ENCODE measurements at regions not wholly inside any gene's neighbourhood (a gene's known extent, or its start where the extent isn't known, plus 50 kb on each side); places are given as distances from the start of the nearest gene placed in this dataset.

DNA sequence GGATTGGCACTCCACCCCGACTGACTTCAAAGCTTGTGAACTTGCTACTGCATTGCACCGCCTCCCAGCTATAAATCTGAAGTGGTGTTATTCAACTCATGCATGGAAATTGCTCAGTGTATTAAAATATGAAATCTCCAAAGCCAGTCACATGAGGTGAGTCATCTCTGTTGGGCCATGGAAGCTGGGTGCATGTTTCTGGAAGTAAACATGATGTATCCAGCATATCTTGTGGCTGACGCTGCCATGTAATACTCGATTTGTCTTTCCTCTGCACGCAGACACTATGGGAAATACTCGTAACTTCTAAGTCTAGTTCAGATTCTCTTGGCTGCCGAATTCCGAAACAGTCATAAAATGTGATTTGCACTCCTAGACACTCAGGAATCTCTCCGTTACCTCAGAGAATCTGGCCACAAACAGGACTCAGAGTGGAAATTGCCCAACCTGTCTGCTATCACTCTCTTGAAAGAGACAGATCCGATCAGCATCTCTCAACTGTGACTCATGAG lies 154.9 kb upstream of the MPPED2 start:
- H3K27ac ChIP-seq = no peak overlapping the region
- TF ChIP-seq, protein P1, sequence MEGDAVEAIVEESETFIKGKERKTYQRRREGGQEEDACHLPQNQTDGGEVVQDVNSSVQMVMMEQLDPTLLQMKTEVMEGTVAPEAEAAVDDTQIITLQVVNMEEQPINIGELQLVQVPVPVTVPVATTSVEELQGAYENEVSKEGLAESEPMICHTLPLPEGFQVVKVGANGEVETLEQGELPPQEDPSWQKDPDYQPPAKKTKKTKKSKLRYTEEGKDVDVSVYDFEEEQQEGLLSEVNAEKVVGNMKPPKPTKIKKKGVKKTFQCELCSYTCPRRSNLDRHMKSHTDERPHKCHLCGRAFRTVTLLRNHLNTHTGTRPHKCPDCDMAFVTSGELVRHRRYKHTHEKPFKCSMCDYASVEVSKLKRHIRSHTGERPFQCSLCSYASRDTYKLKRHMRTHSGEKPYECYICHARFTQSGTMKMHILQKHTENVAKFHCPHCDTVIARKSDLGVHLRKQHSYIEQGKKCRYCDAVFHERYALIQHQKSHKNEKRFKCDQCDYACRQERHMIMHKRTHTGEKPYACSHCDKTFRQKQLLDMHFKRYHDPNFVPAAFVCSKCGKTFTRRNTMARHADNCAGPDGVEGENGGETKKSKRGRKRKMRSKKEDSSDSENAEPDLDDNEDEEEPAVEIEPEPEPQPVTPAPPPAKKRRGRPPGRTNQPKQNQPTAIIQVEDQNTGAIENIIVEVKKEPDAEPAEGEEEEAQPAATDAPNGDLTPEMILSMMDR (conservative IDR thresholded peaks at IDR 0.05) = no peak

DNA sequence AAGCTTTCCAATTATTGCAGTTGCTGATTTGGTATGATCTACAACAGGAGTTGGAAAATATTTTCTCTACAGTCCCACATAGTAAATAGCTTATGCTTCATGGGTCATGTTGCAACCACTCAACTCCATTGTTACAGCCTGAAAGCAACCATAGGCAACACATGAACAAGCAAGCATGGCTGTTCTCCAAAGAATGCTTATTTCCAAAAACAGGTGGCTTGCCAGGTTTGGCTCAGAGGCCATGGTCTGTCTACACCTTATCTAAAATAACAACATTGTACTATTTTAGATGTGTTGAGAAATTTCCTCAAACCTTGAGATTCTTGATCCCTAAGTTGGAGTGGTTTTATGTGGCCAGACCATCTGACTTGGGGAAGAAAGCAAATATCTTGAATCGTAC lies 153.9 kb upstream of the MPPED2 start:
- H3K27ac ChIP-seq = no peak overlapping the region
- TF ChIP-seq, protein P1 (conservative IDR thresholded peaks at IDR 0.05) = no peak

DNA sequence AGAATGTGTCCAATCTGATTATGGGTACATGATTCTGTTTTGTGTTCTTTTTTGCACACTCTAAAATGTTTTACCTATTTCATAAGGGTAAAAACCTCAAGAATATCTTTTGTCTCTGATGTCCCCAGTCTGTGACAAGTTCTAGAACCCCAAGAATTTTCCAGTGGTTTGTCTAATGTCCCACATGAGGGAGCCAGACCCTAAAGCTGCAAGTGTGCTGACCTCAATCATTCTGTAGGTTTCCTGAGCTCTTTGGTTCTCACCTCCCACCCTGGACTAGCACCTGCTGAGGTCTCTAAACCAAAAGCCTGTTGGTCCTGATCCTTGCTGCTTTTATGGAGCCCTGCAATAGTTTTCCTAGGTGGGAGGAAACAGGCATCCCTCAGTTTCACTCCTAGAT lies 149.8 kb upstream of the MPPED2 start:
- TF ChIP-seq, protein P1 (conservative IDR thresholded peaks at IDR 0.05) = no peak
- H3K27ac ChIP-seq = no peak overlapping the region

DNA sequence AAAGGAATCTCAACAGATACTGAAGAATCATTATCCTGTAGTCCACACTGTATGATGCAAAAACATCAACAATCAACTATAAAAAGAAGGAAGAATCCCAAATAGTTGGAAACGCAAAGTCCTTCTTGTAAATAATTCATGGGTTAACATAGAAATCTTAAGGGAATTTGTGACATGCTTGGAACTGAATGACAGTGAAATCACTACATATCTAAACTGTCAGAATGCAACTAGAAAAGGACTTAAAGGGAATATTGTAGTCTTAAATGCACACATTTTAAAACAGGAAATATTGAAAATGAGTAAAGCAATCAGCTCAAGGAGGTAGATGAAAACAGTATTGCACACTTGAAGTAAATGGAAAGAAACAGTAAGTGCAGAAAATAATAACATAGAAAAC lies 147.6 kb upstream of the MPPED2 start:
- TF ChIP-seq, protein P1 (conservative IDR thresholded peaks at IDR 0.05) = no peak
- no peak overlapping the region for H3K27ac ChIP-seq

DNA sequence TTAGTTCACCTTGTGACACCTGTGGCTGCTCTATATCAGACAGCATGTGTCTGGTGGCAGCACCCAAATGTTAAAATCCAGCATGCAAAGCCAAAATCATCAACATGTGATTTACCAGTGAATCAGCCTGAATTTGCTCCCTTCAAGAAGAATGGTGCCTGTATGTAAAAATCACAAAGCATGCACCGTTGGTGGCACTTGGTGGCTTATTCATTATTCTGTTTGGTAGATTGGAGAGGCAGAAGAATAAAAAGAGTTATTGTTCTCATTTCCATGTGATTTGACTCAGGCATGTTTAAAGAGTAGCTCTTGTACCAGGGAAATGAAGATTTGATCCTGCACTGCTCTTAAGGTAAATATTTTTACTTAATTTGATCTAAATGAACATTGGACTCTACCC lies 143.9 kb upstream of the MPPED2 start:
- no peak overlapping the region for H3K27ac ChIP-seq
- TF ChIP-seq, protein P1 (conservative IDR thresholded peaks at IDR 0.05) = no peak

DNA sequence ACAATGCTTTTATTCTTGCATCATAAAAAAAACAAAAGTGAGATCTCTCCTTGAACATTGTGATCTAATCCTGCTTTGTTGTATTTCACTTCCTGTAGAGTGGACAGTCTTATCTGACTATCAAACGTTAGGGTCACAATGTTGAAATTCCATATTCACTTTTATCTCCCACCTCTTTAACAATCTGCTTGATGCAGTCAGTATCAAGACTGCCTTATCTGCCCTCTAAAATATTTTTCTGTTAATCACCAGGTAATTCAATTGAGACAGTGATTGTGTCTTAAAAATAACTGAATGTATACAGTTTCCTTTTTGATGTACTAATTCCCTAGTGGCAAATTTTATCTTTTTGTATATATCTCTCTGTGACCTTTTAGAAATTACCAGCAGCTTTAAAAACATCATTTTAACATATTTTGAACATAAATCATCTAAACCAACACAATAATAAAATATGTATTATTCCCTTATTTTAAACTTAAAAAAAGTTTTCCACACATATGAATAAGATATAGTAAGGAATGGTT lies 143.1 kb upstream of the MPPED2 start:
- TF ChIP-seq, protein P1 (conservative IDR thresholded peaks at IDR 0.05) = no peak
- no peak overlapping the region for H3K27ac ChIP-seq

DNA sequence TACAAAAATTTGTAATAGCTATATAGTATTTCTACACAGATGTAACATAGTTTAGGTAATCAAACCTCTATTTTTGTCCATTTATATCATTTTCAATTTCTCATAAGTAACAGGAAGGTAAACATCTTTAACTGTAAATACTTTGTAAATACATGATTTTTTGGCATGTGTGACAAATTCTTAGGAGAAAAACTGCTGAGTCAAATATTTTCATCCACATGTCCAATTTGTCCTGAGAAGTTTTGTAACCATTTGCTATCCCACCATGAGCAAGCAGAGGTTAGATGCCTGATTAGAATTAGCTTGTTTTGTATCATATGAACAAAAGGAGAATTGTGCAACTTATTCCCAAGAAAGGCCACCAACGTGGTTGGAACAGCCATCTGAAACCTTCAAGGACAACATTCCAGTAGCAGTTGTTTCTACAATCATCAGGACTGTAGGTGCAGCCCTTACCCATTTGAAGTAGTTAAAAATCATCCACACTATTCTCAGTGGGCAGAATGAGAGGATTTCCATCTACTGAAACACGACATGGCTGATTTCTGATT lies 139.6 kb upstream of the MPPED2 start:
- TF ChIP-seq, protein P1 (conservative IDR thresholded peaks at IDR 0.05) = no peak

More for the DNA sequence above, 139.6 kb upstream of the MPPED2 start:
- H3K27ac ChIP-seq = no peak overlapping the region
